ENCODE measurements at regions not wholly inside any gene's neighbourhood (a gene's known extent, or its start where the extent isn't known, plus 50 kb on each side); places are given as distances from the start of the nearest gene placed in this dataset.
"Not testable (repeated sequence)": the region's sequence is repeated elsewhere in the genome, so short reads cannot be mapped to it uniquely, and the experiment has no call there.

- H3K4me3 ChIP-seq (ENCODE audit: low read depth, low read length): peak overlapping the region; percentile 39
- no peak for DNase-seq (ENCODE audit: low read depth)
Observed at GRCh38 chr3:27632431-27633223, 89.5 kb downstream of the EOMES start.

GRCh38 chr3:27630885-27631284, 91.2 kb downstream of the EOMES start:
- no peak for DNase-seq (ENCODE audit: low read depth)
- H3K4me3 ChIP-seq (ENCODE audit: low read depth, low read length): no peak overlapping the region

GRCh38 chr3:27629366-27629765, 92.8 kb downstream of the EOMES start:
- no peak for DNase-seq (ENCODE audit: low read depth)

GRCh38 chr3:27628026-27628750, 93.9 kb downstream of the EOMES start:
- no peak for DNase-seq (ENCODE audit: low read depth)
- no peak overlapping the region for H3K4me3 ChIP-seq (ENCODE audit: low read depth, low read length)

More at GRCh38 chr3:27629366-27629765, 92.8 kb downstream of the EOMES start:
- no peak overlapping the region for H3K4me3 ChIP-seq (ENCODE audit: low read depth, low read length)

GRCh38 chr3:27626596-27627118, 95.5 kb downstream of the EOMES start:
- DNase-seq (ENCODE audit: low read depth): no peak
- H3K4me3 ChIP-seq (ENCODE audit: low read depth, low read length): no peak overlapping the region

- no peak for DNase-seq (ENCODE audit: low read depth)
- no peak overlapping the region for H3K4me3 ChIP-seq (ENCODE audit: low read depth, low read length)
Observed at GRCh38 chr3:27625864-27626263, 96.3 kb downstream of the EOMES start.

GRCh38 chr3:27623085-27623753, 98.9 kb downstream of the EOMES start:
- no peak overlapping the region for H3K4me3 ChIP-seq (ENCODE audit: low read depth, low read length)
- DNase-seq (ENCODE audit: low read depth): no peak

- DNase-seq (ENCODE audit: low read depth): no peak
- no peak overlapping the region for H3K4me3 ChIP-seq (ENCODE audit: low read depth, low read length)
Observed at GRCh38 chr3:27617552-27617951, 104.6 kb downstream of the EOMES start.

GRCh38 chr3:27616031-27616430, 106.1 kb downstream of the EOMES start:
- DNase-seq (ENCODE audit: low read depth): no peak

GRCh38 chr3:27615555-27615954, 106.6 kb downstream of the EOMES start:
- no peak overlapping the region for H3K4me3 ChIP-seq (ENCODE audit: low read depth, low read length)
- no peak for DNase-seq (ENCODE audit: low read depth)

More at GRCh38 chr3:27616031-27616430, 106.1 kb downstream of the EOMES start:
- H3K4me3 ChIP-seq (ENCODE audit: low read depth, low read length): no peak overlapping the region

- no peak for DNase-seq (ENCODE audit: low read depth)
- no peak overlapping the region for H3K4me3 ChIP-seq (ENCODE audit: low read depth, low read length)
Observed at GRCh38 chr3:27614592-27614991, 107.5 kb downstream of the EOMES start.

GRCh38 chr3:27613846-27614500, 108.2 kb downstream of the EOMES start:
- DNase-seq (ENCODE audit: low read depth): no peak
- H3K4me3 ChIP-seq (ENCODE audit: low read depth, low read length): no peak overlapping the region

- H3K4me3 ChIP-seq (ENCODE audit: low read depth, low read length): no peak overlapping the region
- no peak for DNase-seq (ENCODE audit: low read depth)
Observed at GRCh38 chr3:27610800-27611525, 111.2 kb downstream of the EOMES start.

- no peak for DNase-seq (ENCODE audit: low read depth)
- no peak overlapping the region for H3K4me3 ChIP-seq (ENCODE audit: low read depth, low read length)
Observed at GRCh38 chr3:27607370-27607769, 114.8 kb downstream of the EOMES start.

GRCh38 chr3:27606537-27606936, 115.6 kb downstream of the EOMES start:
- no peak for DNase-seq (ENCODE audit: low read depth)
- H3K4me3 ChIP-seq (ENCODE audit: low read depth, low read length): no peak overlapping the region

- H3K4me3 ChIP-seq (ENCODE audit: low read depth, low read length); DNase-seq (ENCODE audit: low read depth): not testable (repeated sequence)
Observed at GRCh38 chr3:27601311-27601710, 117.1 kb upstream of the SLC4A7 start.

- not testable (repeated sequence) for DNase-seq (ENCODE audit: low read depth); H3K4me3 ChIP-seq (ENCODE audit: low read depth, low read length)
Observed at GRCh38 chr3:27599741-27600140, 115.6 kb upstream of the SLC4A7 start.

- H3K4me3 ChIP-seq (ENCODE audit: low read depth, low read length): no peak overlapping the region
- DNase-seq (ENCODE audit: low read depth): no peak
Observed at GRCh38 chr3:27596921-27597320, 112.7 kb upstream of the SLC4A7 start.

GRCh38 chr3:27596334-27596841, 112.2 kb upstream of the SLC4A7 start:
- DNase-seq (ENCODE audit: low read depth): peak; percentile 52
- no peak overlapping the region for H3K4me3 ChIP-seq (ENCODE audit: low read depth, low read length)
